Activated T-helper 17 cell treated with anti-CD3 and anti-CD28 coated beads, Interleukin-2, amount 50 U/mL, for 72 hours (primary cell): ENCODE measurements at regions not wholly inside any gene's neighbourhood (a gene's known extent, or its start where the extent isn't known, plus 50 kb on each side); places are given as distances from the start of the nearest gene placed in this dataset.

Source experiments
- ATAC-seq: fragments of 150-1000 bp; cut with Tn5 transposase; replicated peaks from 2 replicates; pipeline ENCODE4 v1.10.0; 2021; ENCODE audit warnings: mild to moderate bottlenecking, moderate library complexity
- H3K27ac Mint-ChIP-seq: one replicate; pipeline ENCODE4 v1.8.0; 2022; ENCODE audit warnings: mixed read lengths
- H3K27me3 Mint-ChIP-seq: one replicate; pipeline ENCODE4 v1.8.0; 2022; ENCODE audit warnings: mixed read lengths
- H3K36me3 Mint-ChIP-seq: one replicate; pipeline ENCODE4 v1.8.0; 2022; ENCODE audit warnings: low read depth, mild to moderate bottlenecking, mixed read lengths
- H3K4me1 Mint-ChIP-seq: one replicate; pipeline ENCODE4 v1.8.0; 2022; ENCODE audit warnings: mixed read lengths
- H3K4me3 Mint-ChIP-seq: one replicate; pipeline ENCODE4 v1.8.0; 2022; ENCODE audit warnings: mild to moderate bottlenecking, mixed read lengths
- H3K9me3 Mint-ChIP-seq: one replicate; pipeline ENCODE4 v1.8.0; 2022; ENCODE audit warnings: mixed read lengths

DNA sequence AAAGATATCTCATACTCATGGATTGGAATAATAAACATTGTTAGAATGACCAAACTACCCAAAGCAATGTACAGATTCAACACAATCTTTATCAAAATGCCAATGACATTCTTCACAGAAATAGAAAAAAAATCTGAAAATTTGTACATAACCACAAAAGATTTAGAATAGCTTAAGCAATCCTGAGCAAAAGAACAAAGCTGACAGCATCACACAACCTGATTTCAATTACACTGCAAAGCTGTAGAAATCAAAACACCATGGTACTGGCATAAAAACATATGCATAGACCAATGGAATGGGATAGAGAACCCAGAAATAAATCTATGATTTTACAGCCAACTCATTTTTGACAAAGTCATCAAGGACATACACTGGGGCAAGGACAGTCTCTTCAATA lies 130.0 kb upstream of the TMEM72 start:
- no peak overlapping the region for H3K27ac Mint-ChIP-seq
- peaks cover 17% of the 10 kb centered on the region for H3K27me3 Mint-ChIP-seq
- H3K4me1 Mint-ChIP-seq: no peaks in the 10 kb centered on the region

DNA sequence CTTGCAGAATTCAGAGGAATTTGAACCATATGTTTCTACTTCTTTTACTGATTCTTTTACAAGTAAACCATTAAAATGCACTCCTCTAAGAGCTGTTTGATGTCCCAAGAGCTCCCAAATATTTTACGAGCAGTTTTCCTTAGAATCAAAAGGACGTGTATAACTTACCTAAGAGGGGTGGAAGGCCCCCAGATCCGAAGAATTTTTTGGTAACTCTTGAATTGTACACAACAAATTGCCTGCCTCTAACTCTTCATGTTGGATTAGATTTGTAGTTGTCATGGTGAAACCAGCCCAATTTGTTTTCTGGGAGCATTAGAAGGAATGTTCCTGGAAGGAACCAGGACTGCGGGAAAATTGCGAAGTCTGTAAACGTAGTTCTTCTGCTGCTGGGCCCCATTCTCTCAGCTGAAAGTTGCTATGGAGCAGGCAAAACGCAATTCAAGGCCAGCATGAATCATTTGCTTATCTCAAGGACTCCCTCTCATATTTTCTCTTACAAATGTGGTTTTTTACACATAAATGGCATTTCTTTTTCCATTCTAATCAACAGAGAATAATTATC lies 124.8 kb upstream of the TMEM72 start:
- Mint-ChIP-seq H3K4me3 (no peak overlapping the region), H3K27ac (no peak overlapping the region), H3K27me3 (peaks cover 32% of the 10 kb centered on the region), H3K36me3 (no peaks in the 10 kb centered on the region), H3K4me1 (no peaks in the 10 kb centered on the region), H3K9me3 (no peaks in the 10 kb centered on the region)
- ATAC-seq: no peak

More for the DNA sequence above, 130.0 kb upstream of the TMEM72 start:
- ATAC-seq: no peak
- no peak overlapping the region for H3K4me3 Mint-ChIP-seq
- no peaks in the 10 kb centered on the region for H3K9me3 Mint-ChIP-seq
- no peaks in the 10 kb centered on the region for H3K36me3 Mint-ChIP-seq

DNA sequence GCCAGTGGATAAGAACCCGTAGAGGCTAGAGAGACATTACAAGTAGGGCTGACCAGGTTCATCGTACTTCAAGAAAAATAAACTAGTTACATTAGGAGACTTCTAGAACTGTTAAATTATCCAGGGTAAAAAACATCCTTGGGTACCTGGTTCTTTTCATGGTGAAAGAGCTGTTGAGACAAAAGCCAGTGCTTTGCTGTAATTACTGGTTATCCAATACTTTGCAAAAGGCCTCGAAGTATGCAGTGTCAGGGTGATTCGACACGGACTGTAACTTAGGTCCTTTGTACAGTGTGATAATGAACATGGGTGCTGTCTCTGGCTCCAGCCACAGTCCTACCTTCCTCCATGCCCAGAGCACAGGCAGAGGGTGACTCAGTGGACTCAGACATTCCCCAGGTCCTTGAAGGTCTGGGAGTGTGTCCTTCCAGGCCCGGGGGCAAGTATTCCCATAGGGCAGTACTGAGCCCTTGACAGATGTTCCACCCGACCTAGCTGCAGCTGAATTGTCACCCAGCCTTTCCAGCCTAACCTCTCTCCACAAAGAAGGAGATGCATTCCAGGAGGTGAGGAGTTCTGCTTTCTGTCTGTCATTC lies 123.6 kb upstream of the TMEM72 start:
- H3K36me3 Mint-ChIP-seq: no peaks in the 10 kb centered on the region
- ATAC-seq: no peak
- H3K9me3 Mint-ChIP-seq: no peaks in the 10 kb centered on the region
- H3K27me3 Mint-ChIP-seq: peaks cover 28% of the 10 kb centered on the region
- H3K27ac Mint-ChIP-seq: no peak overlapping the region
- H3K4me3 Mint-ChIP-seq: no peak overlapping the region
- no peaks in the 10 kb centered on the region for H3K4me1 Mint-ChIP-seq

DNA sequence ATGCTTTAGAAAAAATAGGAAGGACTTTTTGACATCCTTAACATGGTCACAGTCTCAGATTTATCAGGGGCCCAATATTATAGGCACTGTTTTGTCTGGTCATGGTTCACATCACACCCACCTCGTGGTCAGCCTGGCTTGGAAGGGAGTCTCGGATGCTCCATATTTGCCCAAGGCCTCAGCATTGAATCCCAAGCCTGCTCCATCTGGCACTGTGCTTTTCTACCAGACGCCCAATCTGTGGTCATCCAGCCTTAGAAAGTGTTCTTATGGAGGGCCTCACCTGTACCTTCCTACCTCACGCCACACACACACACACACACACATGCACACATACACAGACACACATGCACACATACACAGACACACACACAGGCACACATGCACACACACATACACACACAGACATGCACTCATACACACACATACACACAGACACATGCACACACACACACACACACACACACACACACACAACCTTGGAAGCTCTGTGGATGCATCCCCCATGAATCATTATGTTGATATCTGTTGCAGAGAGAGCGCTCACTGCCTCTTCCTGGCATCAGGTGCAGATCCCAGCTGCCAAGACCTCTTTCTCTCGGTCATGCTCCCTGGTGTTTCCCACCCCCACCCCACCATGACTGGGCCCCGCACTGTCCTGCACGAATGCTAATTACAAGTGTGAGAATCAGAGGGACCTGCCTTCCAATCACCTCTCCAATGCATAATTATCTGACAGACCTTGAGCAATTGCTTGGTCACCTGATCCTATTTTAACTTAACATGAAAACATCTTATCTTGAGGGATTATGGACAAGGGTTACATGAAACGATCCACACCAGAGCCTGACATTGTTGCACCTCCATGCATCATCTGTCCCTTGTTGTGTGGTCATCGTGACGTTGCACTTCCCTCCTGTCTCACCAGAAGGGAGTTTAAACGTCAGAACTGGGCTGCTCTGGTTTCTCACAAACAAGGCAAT lies 122.7 kb upstream of the TMEM72 start:
- peaks cover 28% of the 10 kb centered on the region for H3K27me3 Mint-ChIP-seq
- H3K27ac Mint-ChIP-seq: no peak overlapping the region
- H3K9me3 Mint-ChIP-seq: no peaks in the 10 kb centered on the region
- no peaks in the 10 kb centered on the region for H3K36me3 Mint-ChIP-seq
- no peak for ATAC-seq
- H3K4me1 Mint-ChIP-seq: no peaks in the 10 kb centered on the region
- no peak overlapping the region for H3K4me3 Mint-ChIP-seq

DNA sequence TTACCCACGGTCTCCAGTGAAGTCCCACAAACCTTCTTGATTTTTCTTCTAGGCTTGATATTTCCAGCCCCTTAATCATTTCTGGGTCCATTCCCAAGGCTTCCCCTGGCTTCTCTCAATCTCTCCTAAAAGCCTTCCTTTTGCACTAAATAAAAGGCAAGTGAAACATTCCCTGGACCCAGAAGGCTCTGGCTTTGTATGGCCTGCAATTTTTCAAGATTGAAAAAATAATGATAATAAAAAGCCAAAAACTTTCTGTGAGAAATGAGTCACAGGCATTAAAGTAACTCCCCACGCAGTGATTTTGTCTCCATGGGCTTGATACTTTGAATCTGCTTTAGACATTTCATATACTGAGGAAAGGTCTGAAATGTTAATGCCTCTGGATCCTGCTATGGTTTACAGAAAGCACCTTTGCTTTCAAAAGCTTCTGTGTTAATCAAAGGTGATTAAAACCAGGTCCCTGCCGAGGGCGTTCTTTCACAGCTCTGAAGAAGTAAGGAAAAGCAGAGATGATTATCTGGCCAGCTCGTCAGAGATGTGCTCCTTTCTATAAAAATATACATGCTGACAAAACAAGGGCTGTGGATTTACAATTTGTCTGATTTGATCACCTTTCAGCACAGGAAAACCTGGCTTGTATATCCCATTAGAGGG lies 118.9 kb upstream of the TMEM72 start:
- no peak overlapping the region for H3K27ac Mint-ChIP-seq
- no peak for ATAC-seq
- H3K4me1 Mint-ChIP-seq: no peaks in the 10 kb centered on the region
- H3K4me3 Mint-ChIP-seq: no peak overlapping the region
- peaks cover 4% of the 10 kb centered on the region for H3K9me3 Mint-ChIP-seq
- H3K27me3 Mint-ChIP-seq: peaks cover 33% of the 10 kb centered on the region
- H3K36me3 Mint-ChIP-seq: no peaks in the 10 kb centered on the region

DNA sequence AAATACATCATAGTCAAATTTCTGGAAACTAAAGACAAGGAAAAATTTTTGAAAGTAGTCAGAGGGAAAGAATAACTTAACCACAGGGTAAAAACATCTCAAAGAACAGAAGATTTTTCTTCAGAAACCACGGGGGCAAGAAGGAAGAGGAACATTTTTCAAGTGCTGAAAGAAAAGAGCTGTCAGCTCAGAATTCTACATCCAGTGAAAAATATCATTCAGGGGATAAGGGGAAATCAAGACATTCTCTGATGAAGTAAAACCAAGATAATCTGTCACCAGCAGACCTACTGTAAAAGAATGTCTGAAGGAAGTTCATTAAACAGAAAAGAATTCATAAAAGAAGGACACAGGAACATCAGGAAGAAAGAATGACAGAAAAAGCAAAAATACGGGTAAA lies 111.2 kb upstream of the TMEM72 start:
- Mint-ChIP-seq H3K27me3 (peaks cover 44% of the 10 kb centered on the region), H3K4me3 (no peak overlapping the region), H3K4me1 (no peaks in the 10 kb centered on the region), H3K9me3 (peaks cover 4% of the 10 kb centered on the region), H3K36me3 (no peaks in the 10 kb centered on the region), H3K27ac (no peak overlapping the region)
- no peak for ATAC-seq

DNA sequence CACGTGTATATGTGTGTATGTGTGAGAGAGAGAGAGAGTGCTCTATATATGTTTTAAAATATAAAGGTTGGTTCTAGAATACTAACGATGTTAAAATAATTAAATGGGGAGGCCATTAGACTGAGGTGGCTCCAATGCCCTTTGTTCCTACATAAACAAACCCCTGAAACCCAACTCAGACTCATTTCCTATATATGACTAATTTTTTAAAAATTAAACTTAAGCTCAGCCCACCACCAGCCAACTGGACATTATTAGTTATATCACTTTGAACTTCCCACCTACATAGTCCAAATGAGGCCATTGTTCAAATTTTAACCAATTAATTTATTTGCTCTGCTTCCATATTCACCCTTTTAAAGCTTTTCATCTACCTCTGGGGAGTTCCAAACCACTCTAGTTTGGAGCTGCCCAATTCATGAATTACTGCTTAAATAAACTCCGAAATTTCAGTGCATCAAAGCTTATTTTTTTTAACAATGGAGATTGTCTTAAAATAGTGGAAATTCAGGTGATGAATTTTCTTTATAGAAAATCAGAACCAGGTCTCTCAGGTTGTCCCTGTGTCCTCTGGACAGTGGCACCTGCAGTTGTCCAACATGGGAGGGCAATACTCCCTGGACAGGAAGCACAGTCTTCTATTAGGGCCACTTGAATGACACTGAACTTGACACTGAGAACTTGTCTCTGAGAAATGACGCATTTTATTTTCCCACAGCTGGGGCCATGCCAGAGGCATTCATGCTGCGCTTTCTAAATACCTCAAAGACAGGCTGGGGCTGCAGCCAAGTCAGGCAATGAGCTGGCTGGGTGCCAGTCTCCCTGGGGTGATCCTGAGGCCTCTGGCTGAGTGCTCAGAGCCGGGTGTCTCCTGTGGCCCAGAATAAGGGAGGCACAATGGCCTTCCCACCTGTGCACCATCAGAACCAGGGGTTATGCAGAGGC lies 109.5 kb upstream of the TMEM72 start:
- Mint-ChIP-seq H3K27me3 (peaks cover 40% of the 10 kb centered on the region), H3K4me3 (no peak overlapping the region), H3K9me3 (no peaks in the 10 kb centered on the region), H3K36me3 (no peaks in the 10 kb centered on the region), H3K4me1 (no peaks in the 10 kb centered on the region), H3K27ac (no peak overlapping the region)
- ATAC-seq: no peak

DNA sequence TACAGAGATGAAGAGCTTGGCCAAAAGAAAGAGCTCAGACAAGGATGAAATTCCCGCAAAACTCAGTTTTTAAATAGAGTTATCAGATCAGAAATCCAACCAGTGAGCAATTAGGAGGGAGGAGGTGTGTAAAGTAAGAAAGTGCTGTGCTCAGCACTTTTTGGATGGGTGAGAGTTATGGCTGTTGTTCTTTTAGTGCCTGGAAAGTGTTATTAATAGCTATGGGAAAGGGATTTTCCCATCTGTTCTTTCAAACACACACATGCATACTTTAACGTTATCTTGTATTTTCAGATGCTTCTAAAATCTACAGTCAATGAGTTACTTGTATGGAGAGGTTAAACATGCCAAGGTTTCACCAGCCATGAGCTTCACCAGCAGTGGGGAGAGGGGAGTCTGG lies 107.3 kb upstream of the TMEM72 start:
- Mint-ChIP-seq H3K4me1 (no peaks in the 10 kb centered on the region), H3K36me3 (no peaks in the 10 kb centered on the region), H3K27ac (no peak overlapping the region), H3K27me3 (peaks cover 31% of the 10 kb centered on the region), H3K4me3 (no peak overlapping the region), H3K9me3 (no peaks in the 10 kb centered on the region)
- no peak for ATAC-seq

DNA sequence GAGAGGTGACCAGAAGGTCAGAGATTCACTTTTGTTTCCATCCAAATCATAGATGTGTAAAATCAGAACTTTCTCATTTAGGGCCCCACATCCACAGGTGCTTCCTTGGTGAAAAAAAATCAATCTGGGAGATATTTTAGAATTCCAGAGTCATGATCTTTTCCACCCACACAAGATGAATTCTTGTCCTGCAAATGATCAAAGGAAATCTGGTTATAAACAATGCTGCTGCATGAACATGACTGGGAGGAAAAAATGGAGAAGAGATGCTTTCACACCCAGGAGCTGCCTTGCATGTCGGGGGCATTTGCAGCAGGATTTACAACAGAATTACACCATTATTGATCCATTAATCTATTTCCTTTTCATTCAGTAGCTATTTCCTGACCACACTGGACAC lies 106.5 kb upstream of the TMEM72 start:
- no peak for ATAC-seq
- no peaks in the 10 kb centered on the region for H3K9me3 Mint-ChIP-seq
- no peaks in the 10 kb centered on the region for H3K4me1 Mint-ChIP-seq
- no peak overlapping the region for H3K27ac Mint-ChIP-seq
- H3K4me3 Mint-ChIP-seq: no peak overlapping the region
- no peaks in the 10 kb centered on the region for H3K36me3 Mint-ChIP-seq
- peaks cover 28% of the 10 kb centered on the region for H3K27me3 Mint-ChIP-seq

DNA sequence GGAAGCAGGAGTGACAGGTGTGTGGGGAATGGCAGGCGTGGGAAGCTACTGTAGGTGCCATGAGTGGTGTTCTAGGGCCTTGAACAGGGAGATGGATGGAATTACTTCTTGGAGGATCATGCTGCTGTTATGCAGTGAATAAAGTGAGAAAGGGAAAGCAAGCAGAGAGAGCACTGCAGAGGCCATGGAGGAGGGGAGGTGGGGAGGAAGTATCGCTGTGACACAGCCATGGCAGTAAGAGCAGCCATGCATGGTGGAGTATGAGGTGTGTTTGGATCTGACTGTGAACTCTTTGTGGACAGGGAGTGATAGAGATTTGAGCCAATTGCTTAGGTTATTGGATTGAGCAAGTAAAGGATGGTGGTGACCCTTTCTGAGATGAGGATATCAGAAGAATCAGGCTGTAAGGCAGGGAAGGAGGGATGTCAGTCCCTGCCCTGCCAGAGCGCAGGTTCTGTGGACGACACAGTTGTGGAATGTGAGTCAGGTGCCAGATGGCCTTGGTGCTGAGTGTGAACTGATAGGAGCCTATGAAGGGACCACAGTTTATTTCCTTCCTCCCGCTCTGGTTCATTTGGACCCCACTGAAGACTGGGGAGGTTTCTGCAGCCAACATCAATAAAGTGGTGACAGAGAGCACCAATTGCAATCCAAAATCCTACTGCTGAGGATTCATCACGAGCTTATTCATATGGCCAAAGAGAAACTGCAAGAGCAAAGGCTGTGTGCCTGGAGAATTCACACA lies 105.5 kb upstream of the TMEM72 start:
- H3K9me3 Mint-ChIP-seq: no peaks in the 10 kb centered on the region
- H3K4me3 Mint-ChIP-seq: no peak overlapping the region

DNA sequence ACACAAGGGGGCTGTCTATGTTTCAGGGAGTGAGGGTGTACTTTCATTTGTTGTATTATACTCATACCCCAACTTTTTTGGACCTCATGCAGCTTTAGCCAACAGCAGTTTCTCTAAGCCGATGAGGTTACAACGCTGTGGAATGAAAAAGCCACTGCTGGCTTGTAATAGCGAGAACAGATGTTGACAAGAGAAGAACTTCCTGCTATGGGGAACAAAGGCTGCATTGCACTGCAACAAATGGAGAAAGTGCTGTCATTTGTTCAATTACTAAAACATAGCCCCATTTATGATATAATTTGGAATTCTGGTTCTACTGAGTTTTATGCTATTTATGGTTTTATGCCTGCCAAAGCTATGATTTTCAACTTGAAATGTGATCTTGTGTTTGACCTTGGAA lies 104.2 kb upstream of the TMEM72 start:
- Mint-ChIP-seq H3K36me3 (no peaks in the 10 kb centered on the region), H3K4me1 (no peaks in the 10 kb centered on the region), H3K27ac (no peak overlapping the region), H3K27me3 (peaks cover 20% of the 10 kb centered on the region), H3K9me3 (no peaks in the 10 kb centered on the region), H3K4me3 (no peak overlapping the region)
- no peak for ATAC-seq

More for the DNA sequence above, 105.5 kb upstream of the TMEM72 start:
- Mint-ChIP-seq H3K36me3 (no peaks in the 10 kb centered on the region), H3K27ac (no peak overlapping the region), H3K27me3 (peaks cover 20% of the 10 kb centered on the region), H3K4me1 (no peaks in the 10 kb centered on the region)
- no peak for ATAC-seq

DNA sequence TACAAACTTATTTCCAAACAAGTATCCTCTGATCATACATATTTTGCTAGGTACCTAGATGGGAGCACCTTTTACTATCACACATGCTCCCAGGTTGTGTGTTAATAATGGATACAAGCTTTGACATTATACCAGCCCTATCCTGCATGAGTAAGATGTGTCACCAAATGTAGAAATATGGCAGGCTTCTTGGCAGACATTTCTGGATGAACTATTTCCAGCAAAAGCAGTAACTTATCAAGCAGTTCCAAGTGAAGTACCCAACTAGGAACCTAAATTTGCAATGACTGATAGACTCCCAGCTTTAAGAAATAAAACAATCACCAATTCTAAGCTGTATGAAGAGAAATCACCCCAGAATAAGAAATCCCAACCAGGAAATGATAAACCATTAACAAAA lies 103.7 kb upstream of the TMEM72 start:
- no peak for ATAC-seq
- H3K4me3 Mint-ChIP-seq: no peak overlapping the region
- H3K27me3 Mint-ChIP-seq: peaks cover 23% of the 10 kb centered on the region
- no peaks in the 10 kb centered on the region for H3K36me3 Mint-ChIP-seq
- H3K9me3 Mint-ChIP-seq: no peaks in the 10 kb centered on the region
- no peaks in the 10 kb centered on the region for H3K4me1 Mint-ChIP-seq
- H3K27ac Mint-ChIP-seq: no peak overlapping the region

DNA sequence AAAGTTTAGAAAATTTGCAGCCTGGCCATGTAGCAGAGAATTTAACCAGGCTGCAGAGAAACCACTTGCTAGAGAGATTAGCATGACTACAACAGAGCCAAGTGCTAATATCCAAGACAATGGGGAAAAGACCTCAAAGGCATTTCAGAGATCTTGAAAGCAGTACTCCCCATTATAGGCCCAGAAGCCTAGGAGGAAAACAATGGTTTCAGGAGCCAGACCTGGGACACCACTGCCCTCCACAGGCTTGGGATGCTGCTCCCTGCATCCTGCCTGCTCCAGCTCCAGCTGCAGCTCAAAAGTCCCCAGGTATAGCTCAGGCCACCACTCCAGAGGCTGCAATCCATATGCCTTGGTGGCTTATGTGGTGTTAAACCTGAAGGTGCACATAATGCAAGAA lies 101.5 kb upstream of the TMEM72 start:
- Mint-ChIP-seq H3K9me3 (peaks cover 4% of the 10 kb centered on the region), H3K4me3 (no peak overlapping the region), H3K27me3 (peaks cover 20% of the 10 kb centered on the region), H3K36me3 (no peaks in the 10 kb centered on the region), H3K27ac (no peak overlapping the region), H3K4me1 (no peaks in the 10 kb centered on the region)
- ATAC-seq: no peak
